ENCODE measurements at regions not wholly inside any gene's neighbourhood (a gene's known extent, or its start where the extent isn't known, plus 50 kb on each side); places are given as distances from the start of the nearest gene placed in this dataset.
"Not testable (repeated sequence)": the region's sequence is repeated elsewhere in the genome, so short reads cannot be mapped to it uniquely, and the experiment has no call there.

DNA sequence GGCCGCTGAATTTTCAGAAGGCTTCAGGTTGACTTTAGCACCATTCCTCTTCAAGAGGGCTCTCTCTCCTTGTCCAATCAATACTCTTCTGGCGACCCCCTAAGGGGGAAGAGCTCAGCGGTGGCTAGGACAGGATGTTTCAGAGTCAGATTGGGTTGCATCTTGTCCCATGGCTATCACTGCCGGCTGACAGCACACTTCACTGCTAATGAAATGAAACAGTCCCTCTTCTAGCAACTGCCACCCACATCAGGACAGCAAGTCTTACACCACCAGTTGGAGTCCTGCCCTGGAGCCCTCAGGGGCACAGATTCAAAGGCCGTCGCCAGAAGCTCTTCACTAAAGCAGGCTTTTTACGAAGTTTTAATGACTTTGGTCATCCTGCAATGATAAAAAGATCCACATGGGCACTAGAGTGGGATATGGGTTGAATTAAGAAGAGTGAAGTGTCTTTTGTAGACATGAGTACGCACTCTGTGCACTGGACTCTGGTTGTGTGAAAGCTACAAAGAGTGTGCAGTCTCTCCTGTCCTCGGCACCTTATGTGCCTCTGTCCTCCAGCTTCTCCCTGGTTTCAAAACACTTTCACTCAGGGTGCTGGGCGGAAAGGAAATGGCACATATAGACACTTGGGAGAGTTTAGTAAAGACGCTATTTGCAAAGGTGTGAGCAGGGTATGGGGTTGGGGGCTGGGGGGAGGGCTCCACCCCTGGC, 66.1 kb upstream of the SLC22A16 start:
- H3K4me3 Mint-ChIP-seq = no peak overlapping the region
- peak overlapping the region; percentile 57 to 64 (median 61) for H3K27ac Mint-ChIP-seq
- H3K9me3 Mint-ChIP-seq = peaks cover 27% of the 10 kb centered on the region
- peaks cover 4% of the 10 kb centered on the region for H3K36me3 Mint-ChIP-seq (ENCODE audit: low read depth)
- peaks cover 26% of the 10 kb centered on the region for H3K4me1 Mint-ChIP-seq
- TF ChIP-seq, protein P1, sequence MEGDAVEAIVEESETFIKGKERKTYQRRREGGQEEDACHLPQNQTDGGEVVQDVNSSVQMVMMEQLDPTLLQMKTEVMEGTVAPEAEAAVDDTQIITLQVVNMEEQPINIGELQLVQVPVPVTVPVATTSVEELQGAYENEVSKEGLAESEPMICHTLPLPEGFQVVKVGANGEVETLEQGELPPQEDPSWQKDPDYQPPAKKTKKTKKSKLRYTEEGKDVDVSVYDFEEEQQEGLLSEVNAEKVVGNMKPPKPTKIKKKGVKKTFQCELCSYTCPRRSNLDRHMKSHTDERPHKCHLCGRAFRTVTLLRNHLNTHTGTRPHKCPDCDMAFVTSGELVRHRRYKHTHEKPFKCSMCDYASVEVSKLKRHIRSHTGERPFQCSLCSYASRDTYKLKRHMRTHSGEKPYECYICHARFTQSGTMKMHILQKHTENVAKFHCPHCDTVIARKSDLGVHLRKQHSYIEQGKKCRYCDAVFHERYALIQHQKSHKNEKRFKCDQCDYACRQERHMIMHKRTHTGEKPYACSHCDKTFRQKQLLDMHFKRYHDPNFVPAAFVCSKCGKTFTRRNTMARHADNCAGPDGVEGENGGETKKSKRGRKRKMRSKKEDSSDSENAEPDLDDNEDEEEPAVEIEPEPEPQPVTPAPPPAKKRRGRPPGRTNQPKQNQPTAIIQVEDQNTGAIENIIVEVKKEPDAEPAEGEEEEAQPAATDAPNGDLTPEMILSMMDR (IDR thresholded peaks at IDR 0.05; ENCODE audit: unreplicated experiment in 3 of 3) = no peak
- peaks cover 9% of the 10 kb centered on the region for H3K27me3 Mint-ChIP-seq (ENCODE audit: low read depth)

DNA sequence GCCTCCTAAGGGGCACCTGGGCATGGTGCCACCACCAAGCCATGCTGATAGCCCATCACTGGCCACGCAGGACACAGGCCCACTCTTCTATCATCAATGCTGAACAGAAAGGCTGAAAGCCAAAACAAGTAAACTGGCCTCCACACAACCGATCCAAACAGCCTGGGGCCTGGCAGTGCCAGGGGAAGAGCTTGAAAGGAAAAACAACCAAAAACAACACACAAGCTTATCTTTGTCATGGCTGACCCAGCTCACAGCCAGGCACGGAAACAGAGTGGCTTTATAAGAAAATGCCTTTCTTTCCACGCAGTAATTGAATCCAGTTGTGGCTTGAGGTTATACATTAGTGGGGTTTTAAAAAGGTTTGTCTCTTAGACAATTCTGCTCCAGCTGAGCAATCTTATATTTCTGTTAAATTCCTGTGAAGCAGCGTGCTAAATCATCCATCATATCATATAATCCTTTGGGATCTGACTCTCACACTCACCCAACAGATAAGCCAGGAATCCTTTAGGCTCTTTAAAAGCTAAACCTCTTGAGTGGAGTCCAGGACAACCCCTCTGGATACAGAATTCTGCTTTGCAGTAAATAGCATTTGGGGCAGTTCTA, 65.4 kb upstream of the SLC22A16 start:
- Mint-ChIP-seq H3K4me1 (peaks cover 29% of the 10 kb centered on the region), H3K36me3 (ENCODE audit: low read depth) (peaks cover 4% of the 10 kb centered on the region), H3K27ac (peak overlapping the region; percentile 57 to 64 (median 61)), H3K9me3 (peaks cover 24% of the 10 kb centered on the region), H3K27me3 (ENCODE audit: low read depth) (peaks cover 9% of the 10 kb centered on the region), H3K4me3 (no peak overlapping the region)
- TF ChIP-seq, protein P1 (IDR thresholded peaks at IDR 0.05; ENCODE audit: unreplicated experiment in 3 of 3) = no peak

DNA sequence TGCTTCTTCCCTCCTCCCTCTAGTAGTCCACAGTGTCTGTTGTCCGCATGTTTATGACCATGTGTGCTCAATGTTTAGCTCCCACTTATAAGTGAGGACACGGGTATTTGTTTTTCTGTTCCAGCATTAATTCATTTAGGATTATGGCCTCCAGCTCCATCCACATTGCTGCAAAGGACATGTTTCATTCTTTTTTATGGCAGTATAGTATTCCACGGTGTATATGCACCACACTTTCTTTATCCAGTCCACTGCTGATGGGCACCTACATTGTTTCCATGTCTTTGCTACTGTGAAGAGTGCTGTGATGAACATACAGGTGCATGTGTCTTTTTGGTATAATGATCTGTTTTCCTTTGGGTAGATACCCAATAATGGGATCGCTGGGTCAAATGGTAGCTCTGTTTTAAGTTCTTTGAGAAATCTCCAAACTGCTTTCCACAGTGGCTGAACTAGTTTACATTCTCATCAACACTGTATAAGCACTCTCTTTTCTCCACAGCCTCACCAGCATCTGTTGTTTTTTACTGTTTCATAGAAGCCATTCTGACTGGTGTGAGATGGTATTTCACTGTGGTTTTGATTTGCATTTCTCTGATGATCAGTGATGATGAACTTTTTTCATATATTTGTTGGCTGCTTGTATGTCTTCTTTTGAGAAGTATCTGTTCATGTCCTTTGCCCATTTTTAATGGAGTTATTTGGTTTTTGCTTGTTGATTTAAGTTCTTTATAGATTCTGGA, 63.0 kb upstream of the SLC22A16 start:
- not testable (repeated sequence) for H3K27me3 Mint-ChIP-seq (ENCODE audit: low read depth); H3K4me3 Mint-ChIP-seq
- H3K4me1 Mint-ChIP-seq = peaks cover 35% of the 10 kb centered on the region

DNA sequence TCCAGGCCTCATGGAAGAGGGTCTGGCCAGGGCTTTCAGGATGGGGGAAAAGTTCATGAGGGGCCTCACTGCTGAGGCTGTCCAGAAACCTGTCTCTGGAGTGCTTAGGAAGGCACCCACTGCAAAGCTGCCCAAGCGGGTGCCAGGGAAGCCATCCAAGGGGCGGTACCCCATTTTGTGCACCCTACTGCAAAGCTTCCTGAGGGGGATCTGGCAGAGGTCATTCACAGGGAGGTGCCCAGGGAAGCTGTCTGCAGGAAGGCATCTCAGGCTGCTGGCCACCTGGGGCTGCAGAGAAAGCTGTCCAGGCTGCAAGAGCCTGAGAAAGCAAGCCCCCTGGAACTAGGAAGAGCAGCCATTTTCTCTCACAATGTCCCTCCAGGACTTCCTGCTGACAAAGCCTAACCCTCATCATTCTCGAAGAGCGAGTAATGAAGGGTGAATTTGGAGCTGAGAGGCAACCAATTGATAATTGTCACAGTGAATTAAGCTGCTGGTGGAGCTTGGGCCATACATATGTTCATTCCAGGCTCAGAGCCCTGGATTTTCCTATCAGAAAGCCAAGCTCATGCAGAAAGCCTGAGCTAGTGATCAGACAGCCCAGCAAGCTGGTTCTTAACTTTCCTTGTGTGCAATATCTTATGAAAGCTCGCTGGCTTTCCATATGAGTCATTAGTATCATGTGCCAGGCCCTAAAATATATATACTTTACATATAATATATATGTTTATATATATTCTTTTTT, 62.2 kb upstream of the SLC22A16 start:
- H3K4me1 Mint-ChIP-seq = peaks cover 38% of the 10 kb centered on the region
- H3K4me3 Mint-ChIP-seq = no peak overlapping the region
- H3K9me3 Mint-ChIP-seq = peaks cover 17% of the 10 kb centered on the region
- peaks cover 5% of the 10 kb centered on the region for H3K27me3 Mint-ChIP-seq (ENCODE audit: low read depth)
- TF ChIP-seq, protein P1 (IDR thresholded peaks at IDR 0.05; ENCODE audit: unreplicated experiment in 3 of 3) = no peak
- H3K36me3 Mint-ChIP-seq (ENCODE audit: low read depth) = no peaks in the 10 kb centered on the region
- H3K27ac Mint-ChIP-seq = peak overlapping the region in 1 of 3 experiments; percentile 75

More for the DNA sequence above, 63.0 kb upstream of the SLC22A16 start:
- H3K27ac Mint-ChIP-seq; H3K36me3 Mint-ChIP-seq (ENCODE audit: low read depth): not testable (repeated sequence)
- peaks cover 20% of the 10 kb centered on the region for H3K9me3 Mint-ChIP-seq

DNA sequence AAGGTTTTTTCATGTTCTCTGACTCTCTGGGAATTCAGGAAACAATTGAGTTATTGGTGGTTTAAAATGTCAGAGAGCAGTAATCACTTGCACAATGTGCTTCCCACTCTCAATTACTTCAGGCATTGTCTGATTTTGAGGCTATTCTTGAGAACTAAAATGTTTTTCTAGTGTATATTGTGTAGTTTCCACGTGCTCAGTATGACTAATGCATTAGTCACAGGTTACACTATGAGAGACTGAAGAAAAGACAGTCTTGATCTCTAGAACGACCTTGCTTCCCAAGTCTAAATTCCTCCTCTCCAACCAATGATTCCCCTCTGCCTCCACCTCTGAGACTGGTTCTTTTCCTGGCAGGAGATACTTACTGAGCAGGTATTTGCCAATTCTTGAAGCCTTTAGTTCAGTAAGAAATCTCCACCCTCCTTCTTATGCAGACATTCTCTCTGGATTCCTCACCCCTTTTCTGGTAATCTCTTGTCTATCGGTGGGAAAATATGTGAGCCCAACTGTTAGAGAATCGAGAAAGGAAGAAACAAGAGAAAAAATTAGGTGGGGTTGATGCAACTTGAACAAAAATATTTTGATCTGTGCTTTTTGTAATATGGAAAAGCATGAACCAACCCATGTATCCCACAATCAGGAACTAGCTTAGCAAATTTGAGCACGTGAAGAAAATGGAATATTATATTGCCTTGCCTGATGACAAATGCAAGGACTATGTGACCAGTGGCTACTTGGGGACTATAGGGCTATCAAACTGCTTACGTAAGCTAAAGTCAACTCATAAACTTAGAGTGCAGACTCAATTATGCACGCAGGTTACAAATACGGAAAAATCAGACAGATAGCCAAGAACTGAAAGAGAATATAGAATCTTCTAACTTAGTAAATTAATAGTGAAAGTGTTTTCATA, 61.1 kb upstream of the SLC22A16 start:
- H3K36me3 Mint-ChIP-seq (ENCODE audit: low read depth) = no peaks in the 10 kb centered on the region
- H3K27ac Mint-ChIP-seq = peak overlapping the region; percentile 75 to 80 (median 79)
- H3K27me3 Mint-ChIP-seq (ENCODE audit: low read depth) = peaks cover 5% of the 10 kb centered on the region
- TF ChIP-seq, protein P1 (IDR thresholded peaks at IDR 0.05; ENCODE audit: unreplicated experiment in 3 of 3) = no peak
- peaks cover 41% of the 10 kb centered on the region for H3K4me1 Mint-ChIP-seq
- H3K4me3 Mint-ChIP-seq = no peak overlapping the region
- H3K9me3 Mint-ChIP-seq = peaks cover 14% of the 10 kb centered on the region
